Epithelial cell of esophagus (primary cell): ENCODE measurements at regions not wholly inside any gene's neighbourhood (a gene's known extent, or its start where the extent isn't known, plus 50 kb on each side); places are given as distances from the start of the nearest gene placed in this dataset.

ENCODE experiments used
- DNase-seq: peaks from one replicate; pipeline ENCODE4 v3.0.0; 2010; ENCODE audit warnings: low read depth
- H3K4me3 ChIP-seq: 2 replicates; pipeline ENCODE4 v1.5.1; 2011; ENCODE audit warnings: mild to moderate bottlenecking, low read length, control low read depth
- CTCF ChIP-seq: IDR thresholded peaks from 2 replicates; pipeline ENCODE4 v1.5.1; 2011; ENCODE audit warnings: low read depth, mild to moderate bottlenecking, low read length, control low read depth, inconsistent platforms; ENCODE audit not compliant: insufficient read depth; ENCODE audit errors: missing control alignments

- H3K4me3 ChIP-seq, result no peak overlapping the region
- TF ChIP-seq CTCF, result no peak
- DNase-seq, result no peak
Measured at GRCh38 chr9:89863141-89863540, 258.3 kb downstream of the GADD45G start.

GRCh38 chr9:89863837-89864236 is 259.0 kb downstream of the GADD45G start:
- H3K4me3 ChIP-seq, result no peak overlapping the region
- no peak for DNase-seq
- no peak for TF ChIP-seq CTCF

GRCh38 chr9:89864257-89864656 is 259.4 kb downstream of the GADD45G start:
- DNase-seq, result no peak
- no peak overlapping the region for H3K4me3 ChIP-seq
- no peak for TF ChIP-seq CTCF

GRCh38 chr9:89864731-89865130 is 259.9 kb downstream of the GADD45G start:
- DNase-seq, result no peak
- H3K4me3 ChIP-seq, result no peak overlapping the region

GRCh38 chr9:89865357-89865756 is 260.5 kb downstream of the GADD45G start:
- DNase-seq, result no peak
- H3K4me3 ChIP-seq, result no peak overlapping the region
- no peak for TF ChIP-seq CTCF

More at GRCh38 chr9:89864731-89865130, 259.9 kb downstream of the GADD45G start:
- no peak for TF ChIP-seq CTCF

- no peak for TF ChIP-seq CTCF
- DNase-seq, result no peak
Measured at GRCh38 chr9:89865981-89866380, 261.2 kb downstream of the GADD45G start.

GRCh38 chr9:89866701-89867100 is 261.9 kb downstream of the GADD45G start:
- TF ChIP-seq CTCF, result no peak
- no peak for DNase-seq
- H3K4me3 ChIP-seq, result no peak overlapping the region

More at GRCh38 chr9:89865981-89866380, 261.2 kb downstream of the GADD45G start:
- H3K4me3 ChIP-seq, result no peak overlapping the region
